ENCODE measurements at regions not wholly inside any gene's neighbourhood (a gene's known extent, or its start where the extent isn't known, plus 50 kb on each side); places are given as distances from the start of the nearest gene placed in this dataset.

GRCh38 chr17:61537264-61537771 lies 53.7 kb downstream of the NACA2 start:
- no peak for TF ChIP-seq CTCF (IDR thresholded peaks at IDR 0.05)
- TF ChIP-seq POLR2A (IDR thresholded peaks at IDR 0.05) = no peak
